Heart right ventricle (tissue), 16 donors: ENCODE measurements at regions not wholly inside any gene's neighbourhood (a gene's known extent, or its start where the extent isn't known, plus 50 kb on each side); places are given as distances from the start of the nearest gene placed in this dataset.

ENCODE experiments used
- ATAC-seq, 8 donors: fragments of 200-7000 bp; cut with Tn5 transposase; one replicate each; pipeline ENCODE4 v1.9.1; 2020; ENCODE audit warnings: mild to moderate bottlenecking in 8 of 8, moderate library complexity in 8 of 8, moderate number of reproducible peaks in 1 of 8
- DNase-seq, 2 donors: peaks; one replicate each; pipeline ENCODE4 v3.0.0-alpha.2; 2020
- H3K27ac ChIP-seq, 10 donors: fragments of 200-600 bp; sonication (generic) in 2 of 10; one replicate each; pipeline versions ENCODE4 v1.5.0 to v1.8.0; 2020 to 2022; ENCODE audit warnings: mild to moderate bottlenecking in 3 of 10
- H3K27me3 ChIP-seq, 7 donors: fragments of 200-600 bp; one replicate each; pipeline ENCODE4 v1.8.0; 2021 to 2022; ENCODE audit warnings: mild to moderate bottlenecking in 2 of 7
- H3K36me3 ChIP-seq, 9 donors: fragments of 200-600 bp; sonication (generic) in 1 of 9; one replicate each; pipeline versions ENCODE4 v1.5.0 to v1.8.0; 2020 to 2022; ENCODE audit warnings: mild to moderate bottlenecking in 2 of 9
- H3K4me1 ChIP-seq, 9 donors: fragments of 200-600 bp; sonication (generic) in 1 of 9; one replicate each; pipeline versions ENCODE4 v1.5.0 to v1.8.0; 2020 to 2022; ENCODE audit warnings: mild to moderate bottlenecking in 4 of 9
- H3K4me3 ChIP-seq, 10 donors: fragments of 200-600 bp; sonication (generic) in 2 of 10; one replicate each; pipeline versions ENCODE4 v1.5.0 to v1.8.0; 2020 to 2022; ENCODE audit warnings: mild to moderate bottlenecking in 7 of 10, moderate library complexity in 2 of 10
- H3K9me3 ChIP-seq, 11 donors: fragments of 200-600 bp in 10 of 11; sonication (generic) in 2 of 11; one replicate each; pipeline versions ENCODE4 v1.5.0 to v1.8.0; 2013 to 2022; ENCODE audit warnings: mild to moderate bottlenecking in 2 of 11, control low read depth in 1 of 11, moderate library complexity in 1 of 11
- WGBS, 2 donors: extraction: QIAGEN DNeasy Blood & Tissue Kit; methylation state at CpG; one replicate each; pipeline ENCODE4 v1.1.7; 2013; ENCODE audit warnings: inconsistent platforms in 1 of 2; 5-methylcytosine and 5-hydroxymethylcytosine counted together
- intact Hi-C, 10 donors: fragments of 100-400 bp; cut with DNase I; formaldehyde crosslinking; loops; one replicate each; pipeline versions ENCODE4 v1.11.1 to v1.14.2; 2022
- TF ChIP-seq, protein P1 (sequence below), 9 donors: fragments of 200-600 bp; sonication (generic) in 2 of 9; IDR thresholded peaks; one replicate each; pipeline versions ENCODE4 v1.5.0 to v1.8.0; 2021 to 2022; ENCODE audit warnings: antibody characterized with exemption in 9 of 9, mild to moderate bottlenecking in 5 of 9, moderate library complexity in 1 of 9
- donor health status: Arrhythmogenic right ventricular cardiomyopathy.
- donor health status: ischemic (EF 13 %, LVEDD 7.1; RV severe dilation, severe dysfunction).
- donor health status: healthy with polysubstance abuse.
- donor health status: DM: no; HTN: yes; CAD: no.
- donor health status: DM: no; HTN: no; CAD: no.
- donor health status: ischemic (EF 25% LVEDD 6.9; RV normal size, moderate dysfunction).
- donor health status: ischemic (EF 25% LVEDD 5.7; RV mildly dilated, moderate dysfunction).
- donor health status: healthy.
- donor health status: DM: yes; HTN: yes; CAD: no.
- donor health status: Ischemic cardiomyopathy.
- donor health status: ischemic (EF 35%, LVEDD 5.7; RV mildly dilated, moderate dysfunction).
- donor health status: nonischemic (EF 11% LVEDD 7.7; RV severe dilation, severe dysfunction).
- donor health status: DM: yes; HTN: yes; CAD: no.
- donor health status: PGD.
- donor health status: ischemic (EF 29% LVEDD 5.4; RV normal size, mild dysfunction).
- donor health status: nonischemic (EF 23%, LVEDD 6.1; RV moderate dilation, normal function).

DNA sequence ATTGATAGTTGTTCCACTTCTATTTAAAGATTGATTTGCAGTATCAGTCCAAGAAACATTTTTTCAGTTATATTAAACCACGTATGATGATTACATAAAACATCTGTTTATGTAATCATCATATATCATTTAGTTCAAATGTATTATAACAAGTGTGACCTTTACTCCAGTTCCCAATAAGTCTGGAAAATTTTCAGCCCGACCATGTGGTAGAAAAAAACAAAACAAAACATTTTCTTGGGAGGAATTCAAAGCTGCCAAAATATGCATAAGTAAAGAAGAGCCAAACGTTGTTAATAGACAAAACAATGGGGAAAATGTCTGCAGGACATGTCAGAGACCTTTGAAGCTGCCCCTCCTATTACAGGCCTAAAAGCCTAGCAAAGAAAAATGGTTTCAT is 709.1 kb downstream of the FAT4 start:
- Histone ChIP-seq H3K9me3 (peaks cover 0 to 13% (median 0%) of the 10 kb centered on the region in 11 donors), H3K27me3 (no peaks in the 10 kb centered on the region), H3K4me3 (no peak overlapping the region), H3K4me1 (peaks cover 0 to 3% (median 0%) of the 10 kb centered on the region in 9 donors), H3K27ac (no peak overlapping the region), H3K36me3 (no peaks in the 10 kb centered on the region)
- no peak for ATAC-seq
- TF ChIP-seq, protein P1, sequence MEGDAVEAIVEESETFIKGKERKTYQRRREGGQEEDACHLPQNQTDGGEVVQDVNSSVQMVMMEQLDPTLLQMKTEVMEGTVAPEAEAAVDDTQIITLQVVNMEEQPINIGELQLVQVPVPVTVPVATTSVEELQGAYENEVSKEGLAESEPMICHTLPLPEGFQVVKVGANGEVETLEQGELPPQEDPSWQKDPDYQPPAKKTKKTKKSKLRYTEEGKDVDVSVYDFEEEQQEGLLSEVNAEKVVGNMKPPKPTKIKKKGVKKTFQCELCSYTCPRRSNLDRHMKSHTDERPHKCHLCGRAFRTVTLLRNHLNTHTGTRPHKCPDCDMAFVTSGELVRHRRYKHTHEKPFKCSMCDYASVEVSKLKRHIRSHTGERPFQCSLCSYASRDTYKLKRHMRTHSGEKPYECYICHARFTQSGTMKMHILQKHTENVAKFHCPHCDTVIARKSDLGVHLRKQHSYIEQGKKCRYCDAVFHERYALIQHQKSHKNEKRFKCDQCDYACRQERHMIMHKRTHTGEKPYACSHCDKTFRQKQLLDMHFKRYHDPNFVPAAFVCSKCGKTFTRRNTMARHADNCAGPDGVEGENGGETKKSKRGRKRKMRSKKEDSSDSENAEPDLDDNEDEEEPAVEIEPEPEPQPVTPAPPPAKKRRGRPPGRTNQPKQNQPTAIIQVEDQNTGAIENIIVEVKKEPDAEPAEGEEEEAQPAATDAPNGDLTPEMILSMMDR (IDR thresholded peaks at IDR 0.05): no peak
- WGBS, 2 donors: 38 to 45% methylated on average over 3 of the region's 3 CpGs
- DNase-seq: no peak
- intact Hi-C loops: no loop called here

DNA sequence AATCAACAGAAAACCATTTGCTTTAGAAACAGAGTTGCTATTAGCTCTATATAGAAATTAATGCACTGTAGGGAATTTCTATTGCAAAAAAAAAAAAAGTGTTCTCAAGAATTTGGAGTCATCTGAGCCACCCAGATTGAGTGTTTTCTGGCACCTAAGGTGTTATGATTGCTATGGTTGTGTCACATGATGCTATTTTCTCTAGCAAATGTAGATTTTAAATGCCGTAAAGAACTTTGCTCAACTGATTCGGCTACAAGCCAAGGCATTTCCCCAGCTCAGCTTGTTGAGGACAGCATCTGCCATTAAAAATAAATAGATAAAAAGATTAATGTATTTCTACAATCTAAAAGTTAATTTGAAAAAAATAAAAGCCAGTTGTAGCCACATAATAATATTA is 712.8 kb downstream of the FAT4 start:
- TF ChIP-seq, protein P1 (IDR thresholded peaks at IDR 0.05): no peak
- Histone ChIP-seq H3K36me3 (no peaks in the 10 kb centered on the region), H3K4me3 (no peak overlapping the region), H3K27me3 (no peaks in the 10 kb centered on the region), H3K4me1 (peaks cover 0 to 3% (median 0%) of the 10 kb centered on the region in 9 donors), H3K9me3 (peaks cover 0 to 34% (median 7%) of the 10 kb centered on the region in 11 donors), H3K27ac (no peak overlapping the region)
- no peak for ATAC-seq
- intact Hi-C loops: no loop called here
- DNase-seq: no peak
- WGBS, 2 donors: 43 to 54% methylated on average over 2 of the region's 2 CpGs

DNA sequence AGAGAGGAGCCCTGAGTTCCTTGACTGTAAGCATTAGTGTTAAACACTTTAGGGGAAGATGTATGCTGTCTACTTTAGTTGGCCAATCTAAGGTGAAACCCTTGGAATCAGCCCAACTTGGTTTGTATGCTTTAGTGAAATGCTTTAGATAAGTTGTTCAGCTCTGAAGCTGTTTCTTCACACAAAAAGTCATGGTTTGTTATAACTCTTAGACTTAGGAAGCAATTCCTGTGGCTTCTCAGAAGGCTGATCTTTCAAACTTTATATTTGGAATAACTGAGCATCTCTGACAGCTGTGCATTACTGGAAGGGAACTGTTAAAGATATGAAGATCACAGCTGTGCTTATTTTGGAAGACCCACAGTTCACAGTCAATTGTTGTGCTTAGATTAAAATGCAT is 714.1 kb downstream of the FAT4 start:
- no peak for ATAC-seq
- no peak overlapping the region for H3K27ac ChIP-seq
- H3K4me3 ChIP-seq: no peak overlapping the region
- peaks cover 0 to 34% (median 7%) of the 10 kb centered on the region in 11 donors for H3K9me3 ChIP-seq
- DNase-seq: no peak
- intact Hi-C loops: no loop called here
- H3K36me3 ChIP-seq: no peaks in the 10 kb centered on the region
- H3K4me1 ChIP-seq: peaks cover 0 to 3% (median 0%) of the 10 kb centered on the region in 9 donors
- H3K27me3 ChIP-seq: no peaks in the 10 kb centered on the region
- TF ChIP-seq, protein P1 (IDR thresholded peaks at IDR 0.05): no peak

GRCh38 chr4:126037231-126037630 is 722.5 kb downstream of the FAT4 start:
- intact Hi-C loops: no loop called here
- no peaks in the 10 kb centered on the region for H3K36me3 ChIP-seq
- H3K4me3 ChIP-seq: no peak overlapping the region
- ATAC-seq: no peak
- TF ChIP-seq, protein P1 (IDR thresholded peaks at IDR 0.05): no peak
- 80 to 85% methylated on average over 2 of the region's 2 CpGs for WGBS, 2 donors
- no peak overlapping the region for H3K27ac ChIP-seq
- H3K4me1 ChIP-seq: no peaks in the 10 kb centered on the region
- no peak for DNase-seq
- no peaks in the 10 kb centered on the region for H3K27me3 ChIP-seq
- peaks cover 0 to 5% (median 0%) of the 10 kb centered on the region in 11 donors for H3K9me3 ChIP-seq
